Natural killer cell (primary cell): ENCODE measurements at regions not wholly inside any gene's neighbourhood (a gene's known extent, or its start where the extent isn't known, plus 50 kb on each side); places are given as distances from the start of the nearest gene placed in this dataset.

ENCODE experiments used
- ATAC-seq, 3 donors: fragments of 150-1000 bp in 2 of 3; fragments of 200-7000 bp in 1 of 3; cut with Tn5 transposase; 1 replicate in 1 of 3; 2 replicates in 2 of 3; pipeline ENCODE4 v1.10.0; 2021; ENCODE audit warnings: mild to moderate bottlenecking in 2 of 3, moderate library complexity in 2 of 3
- DNase-seq, 2 donors: peaks; one replicate each; pipeline versions ENCODE4 v3.0.0 to v3.0.0-alpha.2; 2013 to 2021; ENCODE audit warnings: mixed read lengths in 1 of 2
- H3K27ac ChIP-seq: one replicate; pipeline ENCODE4 v1.5.1; 2013; ENCODE audit warnings: mild to moderate bottlenecking, low read length
- H3K27me3 ChIP-seq: one replicate; pipeline ENCODE4 v1.6.1; 2013; ENCODE audit warnings: low read length; ENCODE audit not compliant: control insufficient read depth, insufficient read depth
- H3K36me3 ChIP-seq: one replicate; pipeline ENCODE4 v1.6.1; 2013; ENCODE audit warnings: low read length; ENCODE audit not compliant: control insufficient read depth, insufficient read depth
- H3K4me1 ChIP-seq: one replicate; pipeline ENCODE4 v1.6.1; 2013; ENCODE audit warnings: low read length; ENCODE audit not compliant: control insufficient read depth, insufficient read depth
- H3K4me3 ChIP-seq: one replicate; pipeline ENCODE4 v1.5.1; 2013; ENCODE audit warnings: low read length
- H3K9me3 ChIP-seq: one replicate; pipeline ENCODE4 v1.6.1; 2013; ENCODE audit warnings: low read length; ENCODE audit not compliant: control insufficient read depth, insufficient read depth
- H3K27ac Mint-ChIP-seq, 2 donors: one replicate each; pipeline ENCODE4 v1.8.0; 2022; ENCODE audit warnings: mild to moderate bottlenecking in 2 of 2, mixed read lengths in 2 of 2, moderate library complexity in 1 of 2
- H3K27me3 Mint-ChIP-seq, 2 donors: one replicate each; pipeline ENCODE4 v1.8.0; 2022; ENCODE audit warnings: low read depth in 2 of 2, mixed read lengths in 2 of 2
- H3K36me3 Mint-ChIP-seq: one replicate; pipeline ENCODE4 v1.8.0; 2022; ENCODE audit warnings: mixed read lengths
- H3K4me1 Mint-ChIP-seq, 2 donors: one replicate each; pipeline ENCODE4 v1.8.0; 2022; ENCODE audit warnings: mixed read lengths in 2 of 2
- H3K4me3 Mint-ChIP-seq: one replicate; pipeline ENCODE4 v1.8.0; 2022; ENCODE audit warnings: mild to moderate bottlenecking, moderate library complexity, mixed read lengths
- H3K9me3 Mint-ChIP-seq, 2 donors: one replicate each; pipeline ENCODE4 v1.8.0; 2022; ENCODE audit warnings: mixed read lengths in 2 of 2
- WGBS: methylation state at CpG from one replicate; pipeline ENCODE4 v1.1.7; 2013; ENCODE audit warnings: missing lambda C conversion rate; ENCODE audit not compliant: insufficient coverage; 5-methylcytosine and 5-hydroxymethylcytosine counted together
- intact Hi-C: fragments of 100-400 bp; cut with micrococcal nuclease; formaldehyde crosslinking; loops from one replicate; pipeline ENCODE4 v1.14.2; 2022
- TF ChIP-seq, protein P1 (sequence below): fragments of 200-600 bp; IDR thresholded peaks from one replicate; pipeline ENCODE4 v1.8.0; 2022; ENCODE audit warnings: antibody characterized with exemption

- 55% methylated on average over 9 of the region's 9 CpGs for WGBS
- intact Hi-C loops, result no loop called here
- H3K36me3 Mint-ChIP-seq, result no peaks in the 10 kb centered on the region
- Histone ChIP-seq H3K36me3 (no peaks in the 10 kb centered on the region), H3K9me3 (no peaks in the 10 kb centered on the region), H3K27ac (no peak overlapping the region), H3K27me3 (no peaks in the 10 kb centered on the region), H3K4me1 (no peaks in the 10 kb centered on the region), H3K4me3 (no peak overlapping the region)
- H3K9me3 Mint-ChIP-seq, result peaks cover 3 to 6% of the 10 kb centered on the region in 2 donors
- no peak overlapping the region for H3K27ac Mint-ChIP-seq
- H3K4me1 Mint-ChIP-seq, result no peaks in the 10 kb centered on the region
- TF ChIP-seq, protein P1, sequence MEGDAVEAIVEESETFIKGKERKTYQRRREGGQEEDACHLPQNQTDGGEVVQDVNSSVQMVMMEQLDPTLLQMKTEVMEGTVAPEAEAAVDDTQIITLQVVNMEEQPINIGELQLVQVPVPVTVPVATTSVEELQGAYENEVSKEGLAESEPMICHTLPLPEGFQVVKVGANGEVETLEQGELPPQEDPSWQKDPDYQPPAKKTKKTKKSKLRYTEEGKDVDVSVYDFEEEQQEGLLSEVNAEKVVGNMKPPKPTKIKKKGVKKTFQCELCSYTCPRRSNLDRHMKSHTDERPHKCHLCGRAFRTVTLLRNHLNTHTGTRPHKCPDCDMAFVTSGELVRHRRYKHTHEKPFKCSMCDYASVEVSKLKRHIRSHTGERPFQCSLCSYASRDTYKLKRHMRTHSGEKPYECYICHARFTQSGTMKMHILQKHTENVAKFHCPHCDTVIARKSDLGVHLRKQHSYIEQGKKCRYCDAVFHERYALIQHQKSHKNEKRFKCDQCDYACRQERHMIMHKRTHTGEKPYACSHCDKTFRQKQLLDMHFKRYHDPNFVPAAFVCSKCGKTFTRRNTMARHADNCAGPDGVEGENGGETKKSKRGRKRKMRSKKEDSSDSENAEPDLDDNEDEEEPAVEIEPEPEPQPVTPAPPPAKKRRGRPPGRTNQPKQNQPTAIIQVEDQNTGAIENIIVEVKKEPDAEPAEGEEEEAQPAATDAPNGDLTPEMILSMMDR, result no peak
- peaks cover 5 to 9% of the 10 kb centered on the region in 2 donors for H3K27me3 Mint-ChIP-seq
- H3K4me3 Mint-ChIP-seq, result no peak overlapping the region
- no peak for ATAC-seq
- DNase-seq, result no peak
Observed at GRCh38 chr5:38768412-38769211, 77.2 kb upstream of the OSMR start.

DNA sequence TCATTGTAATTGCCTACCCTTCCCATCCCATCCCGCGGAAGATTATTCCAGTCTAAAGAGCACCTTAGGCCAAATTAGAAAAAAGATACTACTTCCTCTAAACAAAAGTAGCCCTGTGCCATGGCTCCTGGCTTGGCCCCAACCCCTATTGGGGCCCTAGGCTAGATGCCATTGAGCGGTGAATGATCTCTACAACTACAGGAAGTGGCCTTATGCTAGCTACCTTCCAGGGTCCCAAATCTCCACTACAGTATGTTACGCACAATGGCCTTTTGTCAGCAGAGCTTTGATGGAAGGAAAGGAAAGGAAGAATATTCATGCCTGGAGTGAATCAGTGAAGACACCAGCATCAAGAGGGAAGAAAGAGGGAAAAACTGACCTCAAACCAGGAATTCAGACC, 73.3 kb upstream of the OSMR start:
- H3K27me3 ChIP-seq, result no peaks in the 10 kb centered on the region
- TF ChIP-seq, protein P1, result no peak
- 97% methylated on average over 3 of the region's 4 CpGs for WGBS
- H3K4me3 Mint-ChIP-seq, result no peak overlapping the region
- H3K27ac Mint-ChIP-seq, result no peak overlapping the region
- no peak overlapping the region for H3K4me3 ChIP-seq
- no peaks in the 10 kb centered on the region for H3K9me3 Mint-ChIP-seq
- H3K36me3 ChIP-seq, result no peaks in the 10 kb centered on the region
- no peaks in the 10 kb centered on the region for H3K4me1 ChIP-seq
- no peak overlapping the region for H3K27ac ChIP-seq
- no peaks in the 10 kb centered on the region for H3K4me1 Mint-ChIP-seq
- H3K36me3 Mint-ChIP-seq, result no peaks in the 10 kb centered on the region
- peaks cover 2 to 11% of the 10 kb centered on the region in 2 donors for H3K27me3 Mint-ChIP-seq
- no peak for DNase-seq
- H3K9me3 ChIP-seq, result no peaks in the 10 kb centered on the region
- intact Hi-C loops, result no loop called here
- ATAC-seq, result no peak

DNA sequence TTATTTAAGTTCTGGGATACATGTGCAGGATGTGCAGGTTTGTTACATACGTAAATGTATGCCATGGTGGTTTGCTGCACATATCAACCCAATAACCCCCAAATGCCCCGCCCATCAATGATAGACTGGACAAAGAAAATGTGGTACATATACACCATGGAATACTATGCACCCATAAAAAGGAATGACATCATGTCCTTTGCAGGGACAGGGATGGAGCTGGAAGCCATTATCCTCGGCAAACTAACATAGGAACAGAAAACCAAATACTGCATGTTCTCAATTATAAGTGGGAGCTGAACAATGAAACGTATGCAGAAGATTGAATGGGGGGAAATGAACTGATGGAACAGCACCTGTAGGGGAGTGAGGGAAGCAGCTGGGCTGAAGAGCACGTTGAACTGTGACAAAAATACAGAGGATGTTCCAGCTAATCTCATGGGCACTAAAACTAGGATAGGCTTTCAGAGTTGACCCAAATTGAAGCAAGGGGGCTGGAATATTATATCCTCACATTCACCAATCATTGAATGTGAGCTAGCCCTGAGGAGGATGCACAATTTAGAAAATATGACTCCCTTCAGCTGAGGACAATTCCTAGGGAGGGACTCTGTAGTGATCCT, 70.5 kb upstream of the OSMR start:
- ATAC-seq (no peak), DNase-seq (no peak)
- H3K27me3 Mint-ChIP-seq, result peaks cover 3 to 18% of the 10 kb centered on the region in 2 donors
- no peaks in the 10 kb centered on the region for H3K9me3 ChIP-seq
- H3K4me1 Mint-ChIP-seq, result no peaks in the 10 kb centered on the region
- no peaks in the 10 kb centered on the region for H3K36me3 Mint-ChIP-seq
- no peaks in the 10 kb centered on the region for H3K36me3 ChIP-seq
- H3K4me3 ChIP-seq, result no peak overlapping the region
- H3K27ac ChIP-seq, result no peak overlapping the region
- TF ChIP-seq, protein P1, result no peak
- no peaks in the 10 kb centered on the region for H3K4me1 ChIP-seq
- no peaks in the 10 kb centered on the region for H3K27me3 ChIP-seq
- intact Hi-C loops, result no loop called here
- H3K27ac Mint-ChIP-seq, result no peak overlapping the region
- H3K4me3 Mint-ChIP-seq, result no peak overlapping the region
- 80% methylated on average over 4 of the region's 5 CpGs for WGBS
- no peaks in the 10 kb centered on the region for H3K9me3 Mint-ChIP-seq
